NT2/D1 (cell line): ENCODE measurements at regions not wholly inside any gene's neighbourhood (a gene's known extent, or its start where the extent isn't known, plus 50 kb on each side); places are given as distances from the start of the nearest gene placed in this dataset.

ENCODE experiments used
- YY1 ChIP-seq: IDR thresholded peaks from 2 replicates; pipeline ENCODE4 v1.6.1; 2011; ENCODE audit not compliant: insufficient read length, insufficient read depth
- ZNF274 ChIP-seq: IDR thresholded peaks from 2 replicates; pipeline ENCODE4 v1.6.1; 2011; ENCODE audit warnings: mild to moderate bottlenecking, low read depth, low read length

DNA sequence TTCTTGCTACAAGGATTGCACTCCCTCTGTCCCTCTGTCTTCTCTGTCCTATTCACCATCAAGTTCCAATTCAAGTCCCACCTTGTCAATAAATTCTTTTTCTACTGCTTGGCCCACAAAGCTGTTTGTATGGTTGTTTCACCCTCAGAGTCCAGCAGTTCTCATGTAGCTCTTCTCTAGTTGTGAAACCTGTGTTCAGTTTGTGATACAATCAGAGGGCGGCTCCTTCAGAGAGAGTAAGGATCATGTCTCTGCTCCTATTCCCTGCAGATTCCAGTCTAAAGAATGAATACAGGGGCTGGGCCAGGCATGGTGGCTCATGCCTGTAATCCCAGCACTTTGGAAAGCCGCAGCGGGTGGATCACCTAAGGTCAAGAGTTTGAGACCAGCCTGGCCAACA is 126.6 kb upstream of the BET1 start:
- TF ChIP-seq YY1 (no peak), ZNF274 (no peak)
